HEK293 (cell line): ENCODE measurements at regions not wholly inside any gene's neighbourhood (a gene's known extent, or its start where the extent isn't known, plus 50 kb on each side); places are given as distances from the start of the nearest gene placed in this dataset.

Source experiments
- CTCF ChIA-PET: fragments of 350-600 bp; formaldehyde crosslinking; extraction: SDS; loops from one replicate; lab custom pipeline; 2021; ENCODE audit warnings: antibody characterized with exemption; lab: Yijun Ruan, JAX
- POLR2A ChIA-PET: fragments of 300-600 bp; formaldehyde crosslinking; extraction: SDS; loops from one replicate; lab custom pipeline; 2020; ENCODE audit warnings: antibody characterized with exemption, inconsistent platforms; lab: Yijun Ruan, JAX
- H3K27ac ChIP-seq: fragments of 200-500 bp; sonication (Bioruptor generic); 2 replicates; pipeline ENCODE4 v1.5.1; 2014; ENCODE audit warnings: low read depth, low read length, control low read depth, inconsistent platforms; ENCODE audit errors: extremely low read depth
- H3K36me3 ChIP-seq, 2 experiments: fragments of 200-500 bp in 1 of 2; sonication (Bioruptor generic) in 1 of 2; 1 replicate in 1 of 2; 2 replicates in 1 of 2; pipeline ENCODE4 v1.5.1; 2014 to 2017; ENCODE audit warnings: inconsistent platforms in 2 of 2, low read length in 2 of 2; ENCODE audit not compliant: control insufficient read depth in 2 of 2, insufficient read depth in 1 of 2
- H3K4me1 ChIP-seq: fragments of 200-500 bp; sonication (Bioruptor generic); 2 replicates; pipeline ENCODE4 v1.5.1; 2014; ENCODE audit warnings: mild to moderate bottlenecking, low read length, inconsistent platforms; ENCODE audit not compliant: control insufficient read depth, insufficient read depth
- H3K4me3 ChIP-seq: 2 replicates; pipeline ENCODE4 v1.5.1; 2011; ENCODE audit warnings: low read depth, mild to moderate bottlenecking, control low read depth, low read length, moderate library complexity
- H3K9me3 ChIP-seq: fragments of 200-500 bp; sonication (Bioruptor generic); 2 replicates; pipeline ENCODE4 v1.5.1; 2014; ENCODE audit warnings: low read depth, low read length, inconsistent platforms; ENCODE audit not compliant: control insufficient read depth, insufficient read depth
- OVOL3 ChIP-seq: fragments of 450-650 bp; formaldehyde crosslinking; IDR thresholded peaks from 2 replicates; pipeline ENCODE4 v1.5.1; 2016; ENCODE audit warnings: missing biosample characterization, missing genetic modification characterization
- RBAK ChIP-seq: fragments of 450-650 bp; formaldehyde crosslinking; IDR thresholded peaks from 2 replicates; pipeline ENCODE4 v1.5.1; 2016; ENCODE audit warnings: missing biosample characterization, missing genetic modification characterization
- ZBTB1 ChIP-seq: fragments of 450-650 bp; formaldehyde crosslinking; IDR thresholded peaks from 2 replicates; pipeline ENCODE4 v1.5.1; 2016; ENCODE audit warnings: missing biosample characterization, missing genetic modification characterization
- ZNF10 ChIP-seq: fragments of 450-650 bp; formaldehyde crosslinking; IDR thresholded peaks from 2 replicates; pipeline ENCODE4 v1.5.1; 2017; ENCODE audit warnings: missing biosample characterization, missing genetic modification characterization
- ZNF350 ChIP-seq: fragments of 450-650 bp; formaldehyde crosslinking; IDR thresholded peaks from 2 replicates; pipeline ENCODE4 v1.5.0; 2017; ENCODE audit warnings: missing biosample characterization, mild to moderate bottlenecking, missing genetic modification characterization
- ZNF416 ChIP-seq: fragments of 450-650 bp; formaldehyde crosslinking; IDR thresholded peaks from 2 replicates; pipeline ENCODE4 v1.5.1; 2016; ENCODE audit warnings: missing biosample characterization, missing genetic modification characterization
- TF ChIP-seq, protein P1 (sequence below): fragments of 450-650 bp; formaldehyde crosslinking; IDR thresholded peaks from 2 replicates; pipeline ENCODE4 v1.5.1; 2016; ENCODE audit warnings: missing biosample characterization, missing genetic modification characterization
- TF ChIP-seq, protein P2 (sequence below): fragments of 450-650 bp; formaldehyde crosslinking; IDR thresholded peaks from 2 replicates; pipeline ENCODE4 v1.5.1; 2016; ENCODE audit warnings: missing biosample characterization, missing genetic modification characterization
- TF ChIP-seq, protein P3 (sequence below): fragments of 450-650 bp; formaldehyde crosslinking; IDR thresholded peaks from 2 replicates; pipeline ENCODE4 v1.5.1; 2016; ENCODE audit warnings: missing biosample characterization, missing genetic modification characterization
- TF ChIP-seq, protein P4 (sequence below): fragments of 450-650 bp; formaldehyde crosslinking; IDR thresholded peaks from 2 replicates; pipeline ENCODE4 v1.5.1; 2017; ENCODE audit warnings: missing biosample characterization, mild to moderate bottlenecking, missing genetic modification characterization, moderate library complexity
- TF ChIP-seq, protein P5 (sequence below): fragments of 450-650 bp; formaldehyde crosslinking; IDR thresholded peaks from 2 replicates; pipeline ENCODE4 v1.5.1; 2017; ENCODE audit warnings: missing biosample characterization, missing genetic modification characterization
- TF ChIP-seq, protein P6 (sequence below): fragments of 450-650 bp; formaldehyde crosslinking; IDR thresholded peaks from 2 replicates; pipeline ENCODE4 v1.5.1; 2017; ENCODE audit warnings: missing biosample characterization, missing genetic modification characterization
- TF ChIP-seq, protein P7 (sequence below): fragments of 450-650 bp; formaldehyde crosslinking; optimal IDR thresholded peaks from 2 replicates; pipeline ENCODE3; 2016; ENCODE audit warnings: missing biosample characterization, mild to moderate bottlenecking, missing genetic modification characterization

DNA sequence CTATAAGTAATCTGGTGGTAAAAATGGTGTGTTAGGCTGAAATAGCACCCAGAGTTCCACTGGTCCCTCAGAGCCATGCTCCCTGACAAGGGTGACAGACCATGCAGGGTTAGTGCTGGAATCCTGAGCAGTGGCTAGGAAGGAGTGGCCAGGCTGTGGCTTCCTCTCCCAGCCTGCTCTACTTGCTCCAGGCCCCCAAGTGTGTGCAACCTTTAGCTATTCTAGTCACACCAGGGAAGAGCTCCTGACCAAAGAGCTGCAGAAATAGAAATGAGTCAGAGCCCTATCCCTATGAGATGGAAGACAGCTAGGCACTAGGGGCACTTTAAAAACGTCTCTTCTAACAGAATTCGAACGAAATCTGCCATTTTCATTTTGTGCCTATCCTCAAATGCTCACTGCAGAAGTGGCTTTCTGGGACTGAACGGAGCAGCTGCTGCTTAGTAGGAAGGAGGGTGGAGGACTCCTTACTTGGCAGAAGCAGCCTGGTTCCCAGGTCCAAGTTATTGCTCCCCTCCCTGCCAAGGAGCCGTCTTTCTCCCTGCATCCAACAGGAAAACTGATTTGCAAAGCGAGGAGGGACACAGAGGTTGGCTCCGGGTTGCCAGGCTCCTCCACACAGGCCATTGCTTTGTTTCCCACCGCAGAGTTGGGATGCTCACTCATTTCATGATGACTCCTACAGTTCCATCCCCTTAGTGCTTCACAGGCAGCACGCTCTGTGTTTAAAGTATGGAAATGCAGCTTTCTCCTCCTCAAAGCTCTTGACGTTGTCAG, 754.5 kb downstream of the C6orf118 start:
- H3K4me3 ChIP-seq = no peak overlapping the region
- H3K36me3 ChIP-seq = no peaks in the 10 kb centered on the region
- H3K9me3 ChIP-seq = no peaks in the 10 kb centered on the region
- CTCF ChIA-PET = no interaction called here
- H3K27ac ChIP-seq = no peak overlapping the region
- POLR2A ChIA-PET = no interaction called here
- TF ChIP-seq, protein P1, sequence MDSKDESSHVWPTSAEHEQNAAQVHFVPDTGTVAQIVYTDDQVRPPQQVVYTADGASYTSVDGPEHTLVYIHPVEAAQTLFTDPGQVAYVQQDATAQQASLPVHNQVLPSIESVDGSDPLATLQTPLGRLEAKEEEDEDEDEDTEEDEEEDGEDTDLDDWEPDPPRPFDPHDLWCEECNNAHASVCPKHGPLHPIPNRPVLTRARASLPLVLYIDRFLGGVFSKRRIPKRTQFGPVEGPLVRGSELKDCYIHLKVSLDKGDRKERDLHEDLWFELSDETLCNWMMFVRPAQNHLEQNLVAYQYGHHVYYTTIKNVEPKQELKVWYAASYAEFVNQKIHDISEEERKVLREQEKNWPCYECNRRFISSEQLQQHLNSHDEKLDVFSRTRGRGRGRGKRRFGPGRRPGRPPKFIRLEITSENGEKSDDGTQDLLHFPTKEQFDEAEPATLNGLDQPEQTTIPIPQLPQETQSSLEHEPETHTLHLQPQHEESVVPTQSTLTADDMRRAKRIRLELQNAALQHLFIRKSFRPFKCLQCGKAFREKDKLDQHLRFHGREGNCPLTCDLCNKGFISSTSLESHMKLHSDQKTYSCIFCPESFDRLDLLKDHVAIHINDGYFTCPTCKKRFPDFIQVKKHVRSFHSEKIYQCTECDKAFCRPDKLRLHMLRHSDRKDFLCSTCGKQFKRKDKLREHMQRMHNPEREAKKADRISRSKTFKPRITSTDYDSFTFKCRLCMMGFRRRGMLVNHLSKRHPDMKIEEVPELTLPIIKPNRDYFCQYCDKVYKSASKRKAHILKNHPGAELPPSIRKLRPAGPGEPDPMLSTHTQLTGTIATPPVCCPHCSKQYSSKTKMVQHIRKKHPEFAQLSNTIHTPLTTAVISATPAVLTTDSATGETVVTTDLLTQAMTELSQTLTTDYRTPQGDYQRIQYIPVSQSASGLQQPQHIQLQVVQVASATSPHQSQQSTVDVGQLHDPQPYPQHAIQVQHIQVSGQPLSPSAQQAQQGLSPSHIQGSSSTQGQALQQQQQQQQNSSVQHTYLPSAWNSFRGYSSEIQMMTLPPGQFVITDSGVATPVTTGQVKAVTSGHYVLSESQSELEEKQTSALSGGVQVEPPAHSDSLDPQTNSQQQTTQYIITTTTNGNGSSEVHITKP (tag by site-specific recombination) = no peak
- TF ChIP-seq ZNF350 = no peak
- no peak for TF ChIP-seq ZBTB1
- TF ChIP-seq, protein P2, sequence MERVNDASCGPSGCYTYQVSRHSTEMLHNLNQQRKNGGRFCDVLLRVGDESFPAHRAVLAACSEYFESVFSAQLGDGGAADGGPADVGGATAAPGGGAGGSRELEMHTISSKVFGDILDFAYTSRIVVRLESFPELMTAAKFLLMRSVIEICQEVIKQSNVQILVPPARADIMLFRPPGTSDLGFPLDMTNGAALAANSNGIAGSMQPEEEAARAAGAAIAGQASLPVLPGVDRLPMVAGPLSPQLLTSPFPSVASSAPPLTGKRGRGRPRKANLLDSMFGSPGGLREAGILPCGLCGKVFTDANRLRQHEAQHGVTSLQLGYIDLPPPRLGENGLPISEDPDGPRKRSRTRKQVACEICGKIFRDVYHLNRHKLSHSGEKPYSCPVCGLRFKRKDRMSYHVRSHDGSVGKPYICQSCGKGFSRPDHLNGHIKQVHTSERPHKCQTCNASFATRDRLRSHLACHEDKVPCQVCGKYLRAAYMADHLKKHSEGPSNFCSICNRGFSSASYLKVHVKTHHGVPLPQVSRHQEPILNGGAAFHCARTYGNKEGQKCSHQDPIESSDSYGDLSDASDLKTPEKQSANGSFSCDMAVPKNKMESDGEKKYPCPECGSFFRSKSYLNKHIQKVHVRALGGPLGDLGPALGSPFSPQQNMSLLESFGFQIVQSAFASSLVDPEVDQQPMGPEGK (tag by site-specific recombination) = no peak
- TF ChIP-seq, protein P3, sequence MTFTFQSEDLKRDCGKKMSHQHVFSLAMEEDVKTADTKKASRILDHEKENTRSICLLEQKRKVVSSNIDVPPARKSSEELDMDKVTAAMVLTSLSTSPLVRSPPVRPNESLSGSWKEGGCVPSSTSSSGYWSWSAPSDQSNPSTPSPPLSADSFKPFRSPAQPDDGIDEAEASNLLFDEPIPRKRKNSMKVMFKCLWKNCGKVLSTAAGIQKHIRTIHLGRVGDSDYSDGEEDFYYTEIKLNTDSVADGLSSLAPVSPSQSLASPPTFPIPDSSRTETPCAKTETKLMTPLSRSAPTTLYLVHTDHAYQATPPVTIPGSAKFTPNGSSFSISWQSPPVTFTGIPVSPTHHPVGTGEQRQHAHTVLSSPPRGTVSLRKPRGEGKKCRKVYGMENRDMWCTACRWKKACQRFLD (tag by site-specific recombination) = no peak
- TF ChIP-seq, protein P4, sequence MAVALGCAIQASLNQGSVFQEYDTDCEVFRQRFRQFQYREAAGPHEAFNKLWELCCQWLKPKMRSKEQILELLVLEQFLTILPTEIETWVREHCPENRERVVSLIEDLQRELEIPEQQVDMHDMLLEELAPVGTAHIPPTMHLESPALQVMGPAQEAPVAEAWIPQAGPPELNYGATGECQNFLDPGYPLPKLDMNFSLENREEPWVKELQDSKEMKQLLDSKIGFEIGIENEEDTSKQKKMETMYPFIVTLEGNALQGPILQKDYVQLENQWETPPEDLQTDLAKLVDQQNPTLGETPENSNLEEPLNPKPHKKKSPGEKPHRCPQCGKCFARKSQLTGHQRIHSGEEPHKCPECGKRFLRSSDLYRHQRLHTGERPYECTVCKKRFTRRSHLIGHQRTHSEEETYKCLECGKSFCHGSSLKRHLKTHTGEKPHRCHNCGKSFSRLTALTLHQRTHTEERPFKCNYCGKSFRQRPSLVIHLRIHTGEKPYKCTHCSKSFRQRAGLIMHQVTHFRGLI = no peak
- TF ChIP-seq ZNF10 (tag by site-specific recombination) = no peak
- TF ChIP-seq ZNF416 = no peak
- TF ChIP-seq, protein P5, sequence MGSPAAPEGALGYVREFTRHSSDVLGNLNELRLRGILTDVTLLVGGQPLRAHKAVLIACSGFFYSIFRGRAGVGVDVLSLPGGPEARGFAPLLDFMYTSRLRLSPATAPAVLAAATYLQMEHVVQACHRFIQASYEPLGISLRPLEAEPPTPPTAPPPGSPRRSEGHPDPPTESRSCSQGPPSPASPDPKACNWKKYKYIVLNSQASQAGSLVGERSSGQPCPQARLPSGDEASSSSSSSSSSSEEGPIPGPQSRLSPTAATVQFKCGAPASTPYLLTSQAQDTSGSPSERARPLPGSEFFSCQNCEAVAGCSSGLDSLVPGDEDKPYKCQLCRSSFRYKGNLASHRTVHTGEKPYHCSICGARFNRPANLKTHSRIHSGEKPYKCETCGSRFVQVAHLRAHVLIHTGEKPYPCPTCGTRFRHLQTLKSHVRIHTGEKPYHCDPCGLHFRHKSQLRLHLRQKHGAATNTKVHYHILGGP (tag by site-specific recombination) = no peak
- TF ChIP-seq, protein P6, sequence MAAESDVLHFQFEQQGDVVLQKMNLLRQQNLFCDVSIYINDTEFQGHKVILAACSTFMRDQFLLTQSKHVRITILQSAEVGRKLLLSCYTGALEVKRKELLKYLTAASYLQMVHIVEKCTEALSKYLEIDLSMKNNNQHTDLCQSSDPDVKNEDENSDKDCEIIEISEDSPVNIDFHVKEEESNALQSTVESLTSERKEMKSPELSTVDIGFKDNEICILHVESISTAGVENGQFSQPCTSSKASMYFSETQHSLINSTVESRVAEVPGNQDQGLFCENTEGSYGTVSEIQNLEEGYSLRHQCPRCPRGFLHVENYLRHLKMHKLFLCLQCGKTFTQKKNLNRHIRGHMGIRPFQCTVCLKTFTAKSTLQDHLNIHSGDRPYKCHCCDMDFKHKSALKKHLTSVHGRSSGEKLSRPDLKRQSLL (tag by site-specific recombination) = no peak
- TF ChIP-seq, protein P7, sequence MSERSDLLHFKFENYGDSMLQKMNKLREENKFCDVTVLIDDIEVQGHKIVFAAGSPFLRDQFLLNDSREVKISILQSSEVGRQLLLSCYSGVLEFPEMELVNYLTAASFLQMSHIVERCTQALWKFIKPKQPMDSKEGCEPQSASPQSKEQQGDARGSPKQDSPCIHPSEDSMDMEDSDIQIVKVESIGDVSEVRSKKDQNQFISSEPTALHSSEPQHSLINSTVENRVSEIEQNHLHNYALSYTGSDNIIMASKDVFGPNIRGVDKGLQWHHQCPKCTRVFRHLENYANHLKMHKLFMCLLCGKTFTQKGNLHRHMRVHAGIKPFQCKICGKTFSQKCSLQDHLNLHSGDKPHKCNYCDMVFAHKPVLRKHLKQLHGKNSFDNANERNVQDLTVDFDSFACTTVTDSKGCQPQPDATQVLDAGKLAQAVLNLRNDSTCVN (tag by site-specific recombination) = no peak
- no peak for TF ChIP-seq OVOL3
- no peak for TF ChIP-seq RBAK
- H3K4me1 ChIP-seq = no peaks in the 10 kb centered on the region
